ENCODE measurements at regions not wholly inside any gene's neighbourhood (a gene's known extent, or its start where the extent isn't known, plus 50 kb on each side); places are given as distances from the start of the nearest gene placed in this dataset.

DNA sequence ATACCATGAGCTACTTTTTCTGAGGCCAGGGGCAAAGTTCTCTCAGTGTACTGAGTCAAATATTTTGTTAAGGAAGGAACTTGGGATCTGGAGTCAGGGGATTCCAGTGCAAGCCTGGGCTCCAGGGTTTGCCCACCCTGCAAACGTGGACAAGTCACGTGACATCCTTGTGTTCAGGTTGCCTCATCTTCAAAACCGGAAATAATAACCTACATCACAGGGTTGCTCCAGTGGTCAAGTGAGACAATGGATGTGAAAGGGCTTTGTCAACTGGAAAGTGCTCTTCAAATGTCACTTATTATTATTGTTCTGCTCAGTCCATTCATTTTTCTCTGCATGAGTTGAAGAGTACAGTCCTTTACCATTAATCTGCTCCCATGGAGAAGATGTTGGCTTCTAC lies 414.9 kb downstream of the COG6 start:
- Histone ChIP-seq H3K36me3 (no peaks in the 10 kb centered on the region), H3K27me3 (no peaks in the 10 kb centered on the region)
- DNase-seq, result no peak

DNA sequence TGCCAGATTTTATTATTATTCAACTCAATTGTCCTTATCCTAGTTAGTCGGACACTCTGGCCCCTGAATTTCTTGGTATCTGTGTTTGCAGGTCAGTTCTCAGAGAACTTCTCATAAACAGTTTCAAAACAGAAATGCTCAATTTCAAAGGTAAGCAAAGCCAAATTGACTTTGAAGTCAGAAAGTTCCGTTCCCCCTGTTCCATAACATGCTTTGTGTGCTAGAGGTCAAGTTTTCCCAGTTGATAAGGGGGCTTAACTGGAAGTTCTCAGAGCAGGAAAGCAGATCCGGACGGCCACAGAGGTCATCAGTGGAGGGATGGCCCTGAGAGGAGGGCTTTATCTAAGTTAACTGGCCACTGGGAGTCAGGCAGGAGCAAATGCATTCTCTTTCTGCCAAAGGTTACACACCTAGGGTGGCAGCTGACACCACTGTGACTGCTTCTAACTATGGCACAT lies 417.2 kb downstream of the COG6 start:
- DNase-seq, result no peak
- Histone ChIP-seq H3K27me3 (no peaks in the 10 kb centered on the region), H3K27ac (no peak overlapping the region), H3K4me3 (no peak overlapping the region), H3K4me1 (peaks cover 0 to 6% (median 0%) of the 10 kb centered on the region in 4 donors), H3K36me3 (no peaks in the 10 kb centered on the region), H3K9me3 (no peaks in the 10 kb centered on the region)
- TF ChIP-seq, protein P1, sequence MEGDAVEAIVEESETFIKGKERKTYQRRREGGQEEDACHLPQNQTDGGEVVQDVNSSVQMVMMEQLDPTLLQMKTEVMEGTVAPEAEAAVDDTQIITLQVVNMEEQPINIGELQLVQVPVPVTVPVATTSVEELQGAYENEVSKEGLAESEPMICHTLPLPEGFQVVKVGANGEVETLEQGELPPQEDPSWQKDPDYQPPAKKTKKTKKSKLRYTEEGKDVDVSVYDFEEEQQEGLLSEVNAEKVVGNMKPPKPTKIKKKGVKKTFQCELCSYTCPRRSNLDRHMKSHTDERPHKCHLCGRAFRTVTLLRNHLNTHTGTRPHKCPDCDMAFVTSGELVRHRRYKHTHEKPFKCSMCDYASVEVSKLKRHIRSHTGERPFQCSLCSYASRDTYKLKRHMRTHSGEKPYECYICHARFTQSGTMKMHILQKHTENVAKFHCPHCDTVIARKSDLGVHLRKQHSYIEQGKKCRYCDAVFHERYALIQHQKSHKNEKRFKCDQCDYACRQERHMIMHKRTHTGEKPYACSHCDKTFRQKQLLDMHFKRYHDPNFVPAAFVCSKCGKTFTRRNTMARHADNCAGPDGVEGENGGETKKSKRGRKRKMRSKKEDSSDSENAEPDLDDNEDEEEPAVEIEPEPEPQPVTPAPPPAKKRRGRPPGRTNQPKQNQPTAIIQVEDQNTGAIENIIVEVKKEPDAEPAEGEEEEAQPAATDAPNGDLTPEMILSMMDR (IDR thresholded peaks at IDR 0.05), result no peak
- TF ChIP-seq POLR2A (IDR thresholded peaks at IDR 0.05), result no peak

More for the DNA sequence above, 414.9 kb downstream of the COG6 start:
- Histone ChIP-seq H3K4me1 (peaks cover 0 to 6% (median 0%) of the 10 kb centered on the region in 4 donors), H3K9me3 (no peaks in the 10 kb centered on the region), H3K4me3 (no peak overlapping the region), H3K27ac (no peak overlapping the region)
- TF ChIP-seq POLR2A (IDR thresholded peaks at IDR 0.05), result no peak
- TF ChIP-seq, protein P1 (IDR thresholded peaks at IDR 0.05), result no peak

DNA sequence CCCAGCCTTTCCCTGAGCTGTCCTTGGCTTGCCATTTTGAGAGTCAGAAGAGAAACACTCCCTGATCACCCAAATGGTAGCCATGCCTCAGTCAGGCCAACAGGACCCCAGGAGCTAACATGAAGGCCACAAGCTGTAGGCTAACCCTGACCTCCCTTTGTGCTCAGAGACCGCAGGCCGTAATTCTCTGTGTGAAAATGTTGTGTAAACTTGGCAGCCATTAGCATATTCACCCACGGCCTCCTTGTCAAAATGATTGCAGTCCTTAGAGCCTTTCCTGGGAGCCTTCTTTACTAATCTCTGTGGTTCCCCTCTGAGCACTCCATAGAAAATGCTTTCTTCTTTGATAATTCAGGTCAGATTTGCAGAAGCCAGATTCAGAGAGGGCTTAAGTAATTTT lies 418.9 kb downstream of the COG6 start:
- H3K27me3 ChIP-seq, result no peaks in the 10 kb centered on the region
- no peak for DNase-seq
- no peaks in the 10 kb centered on the region for H3K36me3 ChIP-seq
- H3K27ac ChIP-seq, result no peak overlapping the region
- H3K4me1 ChIP-seq, result peaks cover 0 to 3% (median 0%) of the 10 kb centered on the region in 4 donors
- H3K9me3 ChIP-seq, result no peaks in the 10 kb centered on the region
- H3K4me3 ChIP-seq, result no peak overlapping the region
- TF ChIP-seq POLR2A (IDR thresholded peaks at IDR 0.05), result no peak
- TF ChIP-seq, protein P1 (IDR thresholded peaks at IDR 0.05), result no peak

DNA sequence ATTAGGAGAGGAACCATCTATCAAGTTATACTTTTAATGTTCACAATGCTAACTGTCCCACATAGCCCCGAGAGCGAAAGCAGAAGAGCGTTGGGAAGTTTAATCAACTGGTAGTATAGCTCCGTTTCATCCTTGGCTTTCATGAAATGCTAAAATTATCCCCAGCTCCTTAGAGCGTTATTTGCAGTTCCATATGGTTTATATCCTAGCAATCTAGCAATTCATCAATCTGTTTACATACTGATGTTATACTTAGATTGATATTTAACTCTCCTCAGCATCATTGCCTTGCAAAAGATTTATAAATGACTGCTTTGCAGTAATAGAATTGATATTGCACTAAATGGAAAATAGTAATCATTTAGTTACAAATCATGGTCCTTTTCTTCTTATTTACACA lies 419.8 kb downstream of the COG6 start:
- H3K36me3 ChIP-seq, result no peaks in the 10 kb centered on the region
- no peaks in the 10 kb centered on the region for H3K27me3 ChIP-seq
- TF ChIP-seq POLR2A (IDR thresholded peaks at IDR 0.05), result no peak
- TF ChIP-seq, protein P1 (IDR thresholded peaks at IDR 0.05), result no peak
- H3K9me3 ChIP-seq, result no peaks in the 10 kb centered on the region
- no peak overlapping the region for H3K27ac ChIP-seq
- no peak for DNase-seq
- no peak overlapping the region for H3K4me3 ChIP-seq
- H3K4me1 ChIP-seq, result no peaks in the 10 kb centered on the region

DNA sequence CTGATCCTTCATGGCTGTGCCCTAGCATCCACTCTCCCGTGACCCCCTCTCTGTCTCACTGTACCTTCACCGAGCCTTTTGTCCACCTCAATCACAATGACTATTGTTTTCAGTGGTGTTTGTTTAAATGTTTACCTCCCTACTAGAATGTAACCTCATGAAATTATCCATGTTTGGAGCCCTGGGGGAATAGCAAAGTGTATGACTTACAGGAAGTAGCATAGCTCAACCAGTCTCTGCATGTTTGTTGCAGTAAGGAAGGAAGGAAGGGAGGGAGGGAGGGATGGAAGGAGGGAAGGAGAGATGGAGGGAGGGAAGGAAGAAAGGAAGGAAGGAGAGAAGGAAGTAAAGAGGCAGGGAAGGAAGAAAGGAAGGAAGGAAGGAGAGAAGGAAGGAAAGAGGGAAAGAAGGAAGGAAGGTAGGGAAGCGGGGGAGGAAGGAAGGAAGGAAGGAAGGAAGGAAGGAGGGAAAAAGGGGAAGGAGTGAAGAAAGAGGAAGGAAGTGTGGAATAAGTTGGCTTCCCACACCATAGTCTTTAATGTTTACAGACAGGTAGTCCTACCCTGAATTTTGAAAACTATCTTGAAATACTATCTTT lies 421.4 kb downstream of the COG6 start:
- no peak for DNase-seq
- TF ChIP-seq, protein P1 (IDR thresholded peaks at IDR 0.05), result no peak
- TF ChIP-seq POLR2A (IDR thresholded peaks at IDR 0.05), result no peak
- H3K27ac ChIP-seq, result no peak overlapping the region

More for the DNA sequence above, 421.4 kb downstream of the COG6 start:
- H3K36me3 ChIP-seq, result no peaks in the 10 kb centered on the region
- H3K27me3 ChIP-seq, result no peaks in the 10 kb centered on the region
- H3K4me3 ChIP-seq, result no peak overlapping the region
- H3K4me1 ChIP-seq, result no peaks in the 10 kb centered on the region
- no peaks in the 10 kb centered on the region for H3K9me3 ChIP-seq

Data from Peyer's patch (tissue), 4 donors.